Endothelial cell of umbilical vein (primary cell): ENCODE measurements at regions not wholly inside any gene's neighbourhood (a gene's known extent, or its start where the extent isn't known, plus 50 kb on each side); places are given as distances from the start of the nearest gene placed in this dataset.

Experiments
- BruUV-seq: library from RNA; stranded (reverse); fragments of 400-500 nt; replicated peaks from 2 replicates; lab custom pipeline; 2021; lab: Mats Ljungman, UMichigan
- CTCF ChIA-PET: fragments of 300-600, 350-600 bp; sonication (Branson Sonifier 250); formaldehyde crosslinking; loops from one replicate; lab custom pipeline; 2021; ENCODE audit warnings: antibody characterized with exemption, inconsistent platforms; lab: Charles Lee
- POLR2A ChIA-PET: fragments of 300-600, 350-600 bp; sonication (Branson Sonifier 250); formaldehyde crosslinking; loops from one replicate; lab custom pipeline; 2021; ENCODE audit warnings: antibody characterized with exemption, inconsistent platforms; lab: Charles Lee
- DNase-seq: peaks from one replicate; pipeline ENCODE4 v3.0.0-alpha.2; 2011; ENCODE audit warnings: low read depth, low spot score
- FAIRE-seq: peaks from 2 replicates; lab custom pipeline; 2011; peaks lifted over from hg19 to GRCh38; lab: Jason Lieb, UNC
- H2AFZ ChIP-seq: 2 replicates; pipeline ENCODE4 v1.6.0; 2012; ENCODE audit warnings: low read depth, low read length, control low read depth, inconsistent platforms
- H3K27ac ChIP-seq: 2 replicates; pipeline ENCODE4 v1.5.1; 2011; ENCODE audit warnings: low read depth, mild to moderate bottlenecking, control low read depth, low read length, moderate library complexity; ENCODE audit not compliant: insufficient read depth
- H3K27me3 ChIP-seq, 2 experiments: 2 replicates each; pipeline versions ENCODE4 v1.6.0 to v1.6.1; 2011; ENCODE audit warnings: low read length in 2 of 2, mixed read lengths in 1 of 2; ENCODE audit not compliant: control insufficient read depth in 2 of 2, insufficient read depth in 2 of 2
- H3K36me3 ChIP-seq, 2 experiments: 2 replicates in 1 of 2; 3 replicates in 1 of 2; pipeline ENCODE4 v1.5.1; 2011; ENCODE audit warnings: low read length in 2 of 2, mild to moderate bottlenecking in 1 of 2, moderate library complexity in 1 of 2; ENCODE audit not compliant: control insufficient read depth in 2 of 2, insufficient read depth in 2 of 2; ENCODE audit errors: extremely low read depth in 1 of 2
- H3K4me1 ChIP-seq: 3 replicates; pipeline ENCODE4 v1.5.1; 2011; ENCODE audit warnings: mild to moderate bottlenecking, low read length; ENCODE audit not compliant: control insufficient read depth, insufficient read depth; ENCODE audit errors: extremely low read depth
- H3K4me2 ChIP-seq: 2 replicates; pipeline ENCODE4 v1.6.1; 2011; ENCODE audit warnings: low read length, control low read depth, mixed read lengths; ENCODE audit not compliant: insufficient read depth
- H3K4me3 ChIP-seq, 3 experiments: fragments of 200-600 bp in 1 of 3; sonication (generic), shearing (Covaris generic) in 1 of 3; replicated peaks in 1 of 3; 2 replicates each; pipeline ENCODE4 v1.5.1; 2011 to 2016; ENCODE audit warnings: control low read depth in 3 of 3, low read length in 3 of 3, mild to moderate bottlenecking in 2 of 3, inconsistent platforms in 1 of 3, low read depth in 1 of 3, moderate library complexity in 1 of 3; ENCODE audit not compliant: insufficient read depth in 1 of 3
- H3K79me2 ChIP-seq: 2 replicates; pipeline ENCODE4 v1.6.0; 2012; ENCODE audit warnings: low read length, inconsistent platforms; ENCODE audit not compliant: control insufficient read depth, insufficient read depth
- H3K9ac ChIP-seq: replicated peaks from 2 replicates; pipeline ENCODE3; 2011; ENCODE audit warnings: low read length, control low read depth; ENCODE audit not compliant: insufficient read depth; ENCODE audit errors: extremely low read depth
- H3K9me1 ChIP-seq: replicated peaks from 3 replicates; pipeline ENCODE4 v1.6.0; 2011; ENCODE audit warnings: mild to moderate bottlenecking, low read length; ENCODE audit not compliant: control insufficient read depth, insufficient read depth; ENCODE audit errors: extremely low read depth
- H3K9me3 ChIP-seq: replicated peaks from 2 replicates; pipeline ENCODE4 v1.5.1; 2012; ENCODE audit warnings: low read length, inconsistent platforms; ENCODE audit not compliant: control insufficient read depth, insufficient read depth
- H4K20me1 ChIP-seq: replicated peaks from 2 replicates; pipeline ENCODE3; 2011; ENCODE audit warnings: mild to moderate bottlenecking, low read length; ENCODE audit not compliant: control insufficient read depth, insufficient read depth; ENCODE audit errors: extremely low read depth
- EZH2 ChIP-seq: IDR thresholded peaks from 2 replicates; pipeline ENCODE4 v1.6.1; 2012; ENCODE audit warnings: borderline replicate concordance, low read depth, mild to moderate bottlenecking, moderate library complexity, low read length, inconsistent platforms; ENCODE audit not compliant: severe bottlenecking
- FOS ChIP-seq: IDR thresholded peaks from 2 replicates; pipeline ENCODE4 v1.6.1; 2011; ENCODE audit warnings: mild to moderate bottlenecking, low read length, moderate library complexity, borderline replicate concordance; ENCODE audit not compliant: insufficient read depth
- GATA2 ChIP-seq: IDR thresholded peaks from 2 replicates; pipeline ENCODE4 v1.7.0; 2011; ENCODE audit warnings: low read depth, mild to moderate bottlenecking, moderate library complexity, mixed read lengths, low read length; ENCODE audit not compliant: insufficient read length, insufficient read depth
- JUN ChIP-seq: IDR thresholded peaks from 2 replicates; pipeline ENCODE4 v1.6.1; 2011; ENCODE audit warnings: borderline replicate concordance, low read depth; ENCODE audit not compliant: insufficient read length, insufficient read depth
- MYC ChIP-seq: IDR thresholded peaks from one replicate; pipeline ENCODE4 v1.6.1; 2011; ENCODE audit warnings: mild to moderate bottlenecking, low read depth, low read length
- POLR2A ChIP-seq: IDR thresholded peaks from 2 replicates; pipeline ENCODE4 v1.6.1; 2012; ENCODE audit warnings: low read depth, mild to moderate bottlenecking, control low read depth, low read length
- dilution Hi-C: fragments of 300-500 bp; cut with MboI; formaldehyde crosslinking; loops from one replicate; pipeline ENCODE4 v1.15.0; 2019; ENCODE audit warnings: low sequenced_read_pairs; ENCODE audit not compliant: extremely low pct_ligation_motif_present
- intact Hi-C: fragments of 100-400 bp; cut with micrococcal nuclease; formaldehyde crosslinking; loops from one replicate; pipeline ENCODE4 v1.10.0; 2022
- TF ChIP-seq, protein P1 (sequence below): IDR thresholded peaks from 2 replicates; pipeline ENCODE4 v1.6.1; 2011; ENCODE audit not compliant: insufficient read depth, insufficient read length
- TF ChIP-seq, protein P2 (sequence below), 2 donors: IDR thresholded peaks; 1 replicate in 1 of 2; 2 replicates in 1 of 2; pipeline ENCODE4 v1.5.1; 2011; ENCODE audit warnings: low read length in 2 of 2, mild to moderate bottlenecking in 2 of 2, moderate library complexity in 2 of 2, control low read depth in 1 of 2, inconsistent platforms in 1 of 2, low read depth in 1 of 2; ENCODE audit not compliant: insufficient read depth in 1 of 2; ENCODE audit errors: extremely low read depth in 1 of 2

DNA sequence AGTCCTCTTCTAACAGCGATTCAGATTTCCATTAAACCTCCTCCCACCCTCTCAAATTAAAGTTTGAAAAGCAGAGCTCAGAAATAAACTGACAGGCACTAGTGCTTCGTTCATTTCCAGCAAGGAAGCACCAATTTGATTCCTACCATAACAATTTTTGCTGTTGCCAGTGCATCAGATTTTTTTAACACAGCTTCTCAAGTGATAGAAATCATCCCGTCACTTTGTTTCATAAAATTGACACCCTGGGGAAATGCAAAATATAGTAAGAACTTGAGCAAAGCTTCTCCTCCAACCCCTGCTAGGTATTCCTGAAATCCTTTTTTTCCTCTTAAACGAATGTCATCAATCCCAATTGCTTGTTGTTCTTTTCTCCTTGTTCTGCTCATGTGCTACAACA is 332.1 kb downstream of the FOXG1 start:
- TF ChIP-seq, protein P1, sequence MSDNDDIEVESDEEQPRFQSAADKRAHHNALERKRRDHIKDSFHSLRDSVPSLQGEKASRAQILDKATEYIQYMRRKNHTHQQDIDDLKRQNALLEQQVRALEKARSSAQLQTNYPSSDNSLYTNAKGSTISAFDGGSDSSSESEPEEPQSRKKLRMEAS: no peak
- TF ChIP-seq GATA2 (no peak), MYC (no peak), POLR2A (no peak), EZH2 (no peak), JUN (no peak), FOS (no peak)
- TF ChIP-seq, protein P2, sequence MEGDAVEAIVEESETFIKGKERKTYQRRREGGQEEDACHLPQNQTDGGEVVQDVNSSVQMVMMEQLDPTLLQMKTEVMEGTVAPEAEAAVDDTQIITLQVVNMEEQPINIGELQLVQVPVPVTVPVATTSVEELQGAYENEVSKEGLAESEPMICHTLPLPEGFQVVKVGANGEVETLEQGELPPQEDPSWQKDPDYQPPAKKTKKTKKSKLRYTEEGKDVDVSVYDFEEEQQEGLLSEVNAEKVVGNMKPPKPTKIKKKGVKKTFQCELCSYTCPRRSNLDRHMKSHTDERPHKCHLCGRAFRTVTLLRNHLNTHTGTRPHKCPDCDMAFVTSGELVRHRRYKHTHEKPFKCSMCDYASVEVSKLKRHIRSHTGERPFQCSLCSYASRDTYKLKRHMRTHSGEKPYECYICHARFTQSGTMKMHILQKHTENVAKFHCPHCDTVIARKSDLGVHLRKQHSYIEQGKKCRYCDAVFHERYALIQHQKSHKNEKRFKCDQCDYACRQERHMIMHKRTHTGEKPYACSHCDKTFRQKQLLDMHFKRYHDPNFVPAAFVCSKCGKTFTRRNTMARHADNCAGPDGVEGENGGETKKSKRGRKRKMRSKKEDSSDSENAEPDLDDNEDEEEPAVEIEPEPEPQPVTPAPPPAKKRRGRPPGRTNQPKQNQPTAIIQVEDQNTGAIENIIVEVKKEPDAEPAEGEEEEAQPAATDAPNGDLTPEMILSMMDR (IDR thresholded peaks at IDR 0.05; ENCODE audit: extremely low read depth in 1 of 2, insufficient read depth in 1 of 2, low read depth in 1 of 2, low read length in 2 of 2): no peak
- FAIRE-seq (no peak), DNase-seq (no peak)
- BruUV-seq: no TSS peak
- POLR2A ChIA-PET: no interaction called here
- H3K27me3 ChIP-seq: no peaks in the 10 kb centered on the region
- H3K9me3 ChIP-seq: no peaks in the 10 kb centered on the region
- H4K20me1 ChIP-seq: peaks cover 2% of the 10 kb centered on the region
- no peak overlapping the region for H2AFZ ChIP-seq
- no peaks in the 10 kb centered on the region for H3K36me3 ChIP-seq
- no peaks in the 10 kb centered on the region for H3K9me1 ChIP-seq
- intact Hi-C loops (no loop called here), dilution Hi-C loops (no loop called here)
- no peak overlapping the region for H3K4me3 ChIP-seq
- CTCF ChIA-PET: interaction anchor here (0.6 to 1.5 kb wide), 4 partner anchors 13 to 51 kb away, joined by 3 to 5 read pairs (median 4); no protein-coding TSS in a partner anchor
- no peak overlapping the region for H3K4me2 ChIP-seq
- H3K4me1 ChIP-seq: no peaks in the 10 kb centered on the region
- H3K79me2 ChIP-seq: no peaks in the 10 kb centered on the region
- no peak overlapping the region for H3K9ac ChIP-seq
- no peak overlapping the region for H3K27ac ChIP-seq
